Uterus (tissue), 2 donors: ENCODE measurements at regions not wholly inside any gene's neighbourhood (a gene's known extent, or its start where the extent isn't known, plus 50 kb on each side); places are given as distances from the start of the nearest gene placed in this dataset.

Source experiments
- CTCF ChIP-seq, 4 experiments: fragments of 200-600 bp in 2 of 4; fragments of 450-650 bp in 2 of 4; sonication (generic) in 2 of 4; IDR thresholded peaks; one replicate each; pipeline ENCODE4 v1.5.1; 2016 to 2019; ENCODE audit warnings: antibody characterized with exemption in 4 of 4, mild to moderate bottlenecking in 2 of 4, moderate library complexity in 1 of 4
- POLR2A ChIP-seq, 2 donors: fragments of 450-650 bp; IDR thresholded peaks; one replicate each; pipeline ENCODE4 v1.6.1; 2016; ENCODE audit warnings: antibody characterized with exemption in 2 of 2, mild to moderate bottlenecking in 1 of 2, moderate library complexity in 1 of 2

GRCh38 chr1:193432979-193433587 lies 246.7 kb upstream of the B3GALT2 start:
- TF ChIP-seq CTCF (IDR thresholded peaks at IDR 0.05) (no peak), POLR2A (IDR thresholded peaks at IDR 0.05) (no peak)
